ENCODE measurements at regions not wholly inside any gene's neighbourhood (a gene's known extent, or its start where the extent isn't known, plus 50 kb on each side); places are given as distances from the start of the nearest gene placed in this dataset.

DNA sequence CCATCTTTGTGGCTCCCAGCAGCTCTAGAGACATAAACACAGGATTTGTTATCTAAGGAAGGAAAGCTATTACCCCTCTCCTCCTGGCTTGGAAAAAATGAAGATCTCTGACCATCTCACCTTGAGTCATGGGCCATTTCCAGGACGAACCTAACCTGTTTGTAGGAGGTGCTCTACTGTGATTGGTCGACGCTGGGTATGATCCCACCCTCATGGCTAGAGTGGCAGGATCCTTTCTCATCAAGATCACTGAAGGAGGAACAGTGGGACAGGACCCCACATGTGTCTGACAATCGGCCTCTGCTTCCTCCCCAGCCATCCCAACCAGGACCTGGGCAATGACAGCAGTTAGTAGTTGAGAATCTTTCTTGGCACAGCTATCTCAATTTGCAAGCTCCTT is 144.1 kb downstream of the EMX2 start:
- DNase-seq: no peak
- ATAC-seq (ENCODE audit: insufficient read depth, low read depth): no peak
- no peaks in the 10 kb centered on the region for H3K9me3 ChIP-seq (ENCODE audit: insufficient read depth, low read length, severe bottlenecking)
- no peak overlapping the region for H3K4me3 ChIP-seq (ENCODE audit: low read depth in 1 of 2, low read length in 2 of 2)
- TF ChIP-seq, protein P1, sequence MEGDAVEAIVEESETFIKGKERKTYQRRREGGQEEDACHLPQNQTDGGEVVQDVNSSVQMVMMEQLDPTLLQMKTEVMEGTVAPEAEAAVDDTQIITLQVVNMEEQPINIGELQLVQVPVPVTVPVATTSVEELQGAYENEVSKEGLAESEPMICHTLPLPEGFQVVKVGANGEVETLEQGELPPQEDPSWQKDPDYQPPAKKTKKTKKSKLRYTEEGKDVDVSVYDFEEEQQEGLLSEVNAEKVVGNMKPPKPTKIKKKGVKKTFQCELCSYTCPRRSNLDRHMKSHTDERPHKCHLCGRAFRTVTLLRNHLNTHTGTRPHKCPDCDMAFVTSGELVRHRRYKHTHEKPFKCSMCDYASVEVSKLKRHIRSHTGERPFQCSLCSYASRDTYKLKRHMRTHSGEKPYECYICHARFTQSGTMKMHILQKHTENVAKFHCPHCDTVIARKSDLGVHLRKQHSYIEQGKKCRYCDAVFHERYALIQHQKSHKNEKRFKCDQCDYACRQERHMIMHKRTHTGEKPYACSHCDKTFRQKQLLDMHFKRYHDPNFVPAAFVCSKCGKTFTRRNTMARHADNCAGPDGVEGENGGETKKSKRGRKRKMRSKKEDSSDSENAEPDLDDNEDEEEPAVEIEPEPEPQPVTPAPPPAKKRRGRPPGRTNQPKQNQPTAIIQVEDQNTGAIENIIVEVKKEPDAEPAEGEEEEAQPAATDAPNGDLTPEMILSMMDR (IDR thresholded peaks at IDR 0.05; ENCODE audit: borderline replicate concordance, extremely low read depth, low read length, poor library complexity, severe bottlenecking): no peak
- no peak for TF ChIP-seq EZH2 (IDR thresholded peaks at IDR 0.05; ENCODE audit: borderline replicate concordance, low read depth, low read length, severe bottlenecking)
- H4K20me1 ChIP-seq (ENCODE audit: insufficient read depth, low read length): no peaks in the 10 kb centered on the region; the same call in 1 of the 2 replicates
- no peak overlapping the region for H3K4me2 ChIP-seq (ENCODE audit: insufficient read depth, low read length)
- H3K9ac ChIP-seq (ENCODE audit: low read depth, low read length): no peak overlapping the region
- no peak overlapping the region for H3K27ac ChIP-seq (ENCODE audit: low read length)
- no peaks in the 10 kb centered on the region for H3K79me2 ChIP-seq (ENCODE audit: insufficient read depth, low read length)
- no peaks in the 10 kb centered on the region for H3K36me3 ChIP-seq (ENCODE audit: insufficient read depth, low read length)
- no peak overlapping the region for H2AFZ ChIP-seq (ENCODE audit: low read depth, low read length)
- H3K27me3 ChIP-seq (ENCODE audit: insufficient read depth, low read length, poor library complexity): peaks cover 3% of the 10 kb centered on the region
- no peaks in the 10 kb centered on the region for H3K4me1 ChIP-seq (ENCODE audit: insufficient read depth, low read length)

DNA sequence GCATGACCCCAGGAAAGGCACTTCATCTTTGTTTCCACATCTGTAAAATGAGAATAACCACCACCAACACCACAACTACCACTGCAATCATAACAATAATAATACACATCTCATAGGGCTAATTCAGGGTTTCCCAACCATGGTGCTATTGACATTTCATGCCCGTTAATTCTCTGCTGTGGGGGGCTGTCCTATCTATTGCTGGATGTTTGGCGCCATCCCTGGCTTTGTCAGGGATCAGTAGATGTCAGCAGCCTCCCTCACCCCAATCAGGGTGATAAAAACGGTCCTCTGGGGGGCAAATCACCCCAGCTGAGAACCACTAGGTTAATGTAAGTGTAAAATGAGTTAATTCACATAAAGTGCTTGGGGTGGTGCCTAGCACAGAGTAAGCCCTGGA is 145.8 kb downstream of the EMX2 start:
- Histone ChIP-seq H3K4me1 (ENCODE audit: insufficient read depth, low read length) (no peaks in the 10 kb centered on the region), H3K9me3 (ENCODE audit: insufficient read depth, low read length, severe bottlenecking) (no peaks in the 10 kb centered on the region), H3K27ac (ENCODE audit: low read length) (no peak overlapping the region), H3K27me3 (ENCODE audit: insufficient read depth, low read length, poor library complexity) (no peaks in the 10 kb centered on the region), H3K79me2 (ENCODE audit: insufficient read depth, low read length) (no peaks in the 10 kb centered on the region), H3K9ac (ENCODE audit: low read depth, low read length) (no peak overlapping the region), H4K20me1 (ENCODE audit: insufficient read depth, low read length) (no peaks in the 10 kb centered on the region; the same call in 1 of the 2 replicates), H3K4me2 (ENCODE audit: insufficient read depth, low read length) (no peak overlapping the region), H2AFZ (ENCODE audit: low read depth, low read length) (no peak overlapping the region), H3K36me3 (ENCODE audit: insufficient read depth, low read length) (no peaks in the 10 kb centered on the region), H3K4me3 (ENCODE audit: low read depth in 1 of 2, low read length in 2 of 2) (no peak overlapping the region)
- no peak for DNase-seq
- ATAC-seq (ENCODE audit: insufficient read depth, low read depth): no peak
- TF ChIP-seq, protein P1 (IDR thresholded peaks at IDR 0.05; ENCODE audit: borderline replicate concordance, extremely low read depth, low read length, poor library complexity, severe bottlenecking): no peak
- no peak for TF ChIP-seq EZH2 (IDR thresholded peaks at IDR 0.05; ENCODE audit: borderline replicate concordance, low read depth, low read length, severe bottlenecking)

DNA sequence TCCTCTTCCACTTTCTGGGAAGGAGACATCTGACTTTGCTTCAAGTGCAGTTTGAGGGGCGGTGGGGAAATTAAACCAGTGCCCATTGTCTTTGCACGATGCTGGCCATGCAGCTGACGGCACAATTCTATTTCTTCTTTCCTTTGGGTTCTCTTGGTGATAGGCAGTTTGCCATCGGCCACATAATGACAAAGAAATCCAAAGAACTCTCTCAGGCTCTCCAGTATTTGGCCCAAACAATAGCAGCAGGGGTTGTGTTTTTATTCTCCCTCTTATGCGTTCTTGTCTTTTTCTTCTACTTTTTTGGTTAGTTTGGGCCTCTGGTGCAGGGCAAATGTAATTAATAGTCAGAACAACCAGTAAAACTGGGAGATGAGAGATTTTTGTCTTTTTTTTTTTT is 147.0 kb downstream of the EMX2 start:
- H3K27me3 ChIP-seq (ENCODE audit: insufficient read depth, low read length, poor library complexity): no peaks in the 10 kb centered on the region
- no peak overlapping the region for H3K27ac ChIP-seq (ENCODE audit: low read length)
- H3K4me1 ChIP-seq (ENCODE audit: insufficient read depth, low read length): no peaks in the 10 kb centered on the region
- H3K9me3 ChIP-seq (ENCODE audit: insufficient read depth, low read length, severe bottlenecking): no peaks in the 10 kb centered on the region
- DNase-seq: no peak
- TF ChIP-seq, protein P1 (IDR thresholded peaks at IDR 0.05; ENCODE audit: borderline replicate concordance, extremely low read depth, low read length, poor library complexity, severe bottlenecking): no peak
- TF ChIP-seq EZH2 (IDR thresholded peaks at IDR 0.05; ENCODE audit: borderline replicate concordance, low read depth, low read length, severe bottlenecking): no peak
- H3K9ac ChIP-seq (ENCODE audit: low read depth, low read length): no peak overlapping the region
- H3K36me3 ChIP-seq (ENCODE audit: insufficient read depth, low read length): no peaks in the 10 kb centered on the region
- no peaks in the 10 kb centered on the region; the same call in 1 of the 2 replicates for H4K20me1 ChIP-seq (ENCODE audit: insufficient read depth, low read length)
- H3K79me2 ChIP-seq (ENCODE audit: insufficient read depth, low read length): no peaks in the 10 kb centered on the region
- no peak for ATAC-seq (ENCODE audit: insufficient read depth, low read depth)
- H3K4me2 ChIP-seq (ENCODE audit: insufficient read depth, low read length): no peak overlapping the region
- no peak overlapping the region for H3K4me3 ChIP-seq (ENCODE audit: low read depth in 1 of 2, low read length in 2 of 2)
- H2AFZ ChIP-seq (ENCODE audit: low read depth, low read length): no peak overlapping the region

DNA sequence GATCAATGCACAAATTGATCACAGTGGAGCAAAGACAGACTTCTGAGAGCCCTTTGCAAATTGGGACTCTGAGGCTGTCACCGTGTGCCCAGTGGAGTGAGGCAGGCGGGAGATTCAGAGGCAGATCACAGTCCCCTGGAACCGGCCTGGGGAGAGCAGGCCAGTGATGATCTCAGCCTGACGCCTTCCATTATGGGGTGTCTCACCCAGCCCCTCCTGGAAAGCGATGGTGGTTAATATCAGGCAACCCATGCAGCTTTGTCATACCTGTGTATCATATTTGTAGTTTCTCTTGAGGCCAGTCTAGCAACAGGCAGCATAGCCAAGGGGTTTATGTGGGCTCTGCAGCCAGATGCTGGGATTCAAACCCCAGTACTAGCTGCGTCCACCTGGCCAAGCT is 147.8 kb downstream of the EMX2 start:
- no peaks in the 10 kb centered on the region; the same call in 1 of the 2 replicates for H4K20me1 ChIP-seq (ENCODE audit: insufficient read depth, low read length)
- TF ChIP-seq, protein P1 (IDR thresholded peaks at IDR 0.05; ENCODE audit: borderline replicate concordance, extremely low read depth, low read length, poor library complexity, severe bottlenecking): no peak
- no peak for TF ChIP-seq EZH2 (IDR thresholded peaks at IDR 0.05; ENCODE audit: borderline replicate concordance, low read depth, low read length, severe bottlenecking)
- ATAC-seq (ENCODE audit: insufficient read depth, low read depth) (no peak), DNase-seq (no peak)
- no peak overlapping the region for H3K4me3 ChIP-seq (ENCODE audit: low read depth in 1 of 2, low read length in 2 of 2)
- no peaks in the 10 kb centered on the region for H3K79me2 ChIP-seq (ENCODE audit: insufficient read depth, low read length)
- no peaks in the 10 kb centered on the region for H3K4me1 ChIP-seq (ENCODE audit: insufficient read depth, low read length)
- H3K4me2 ChIP-seq (ENCODE audit: insufficient read depth, low read length): no peak overlapping the region
- no peak overlapping the region for H3K27ac ChIP-seq (ENCODE audit: low read length)
- H2AFZ ChIP-seq (ENCODE audit: low read depth, low read length): no peak overlapping the region
- no peak overlapping the region for H3K9ac ChIP-seq (ENCODE audit: low read depth, low read length)
- H3K9me3 ChIP-seq (ENCODE audit: insufficient read depth, low read length, severe bottlenecking): no peaks in the 10 kb centered on the region
- no peaks in the 10 kb centered on the region for H3K27me3 ChIP-seq (ENCODE audit: insufficient read depth, low read length, poor library complexity)
- H3K36me3 ChIP-seq (ENCODE audit: insufficient read depth, low read length): no peaks in the 10 kb centered on the region
